ENCODE measurements at regions not wholly inside any gene's neighbourhood (a gene's known extent, or its start where the extent isn't known, plus 50 kb on each side); places are given as distances from the start of the nearest gene placed in this dataset.

DNA sequence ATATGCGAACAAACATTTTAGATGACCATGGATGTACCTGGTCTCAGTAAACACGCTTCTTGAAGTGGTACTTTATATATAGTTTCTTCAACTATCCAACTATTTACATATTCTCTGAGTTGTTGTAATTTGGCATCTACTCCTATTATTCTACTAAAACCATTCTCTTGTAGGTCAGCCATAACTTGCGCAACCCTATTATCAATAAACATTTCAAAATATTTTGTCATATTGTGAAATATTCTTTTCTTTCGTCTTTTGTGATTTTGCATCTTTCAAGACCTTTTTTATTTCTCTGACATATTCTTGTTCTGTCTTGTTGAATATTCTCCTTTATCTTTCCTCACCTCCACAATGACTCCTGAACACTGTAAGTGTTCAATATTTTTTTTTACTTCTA, 753.3 kb downstream of the NXPH1 start:
- H3K4me1 ChIP-seq = no peaks in the 10 kb centered on the region
- H3K27me3 ChIP-seq = no peaks in the 10 kb centered on the region
- TF ChIP-seq, protein P1, sequence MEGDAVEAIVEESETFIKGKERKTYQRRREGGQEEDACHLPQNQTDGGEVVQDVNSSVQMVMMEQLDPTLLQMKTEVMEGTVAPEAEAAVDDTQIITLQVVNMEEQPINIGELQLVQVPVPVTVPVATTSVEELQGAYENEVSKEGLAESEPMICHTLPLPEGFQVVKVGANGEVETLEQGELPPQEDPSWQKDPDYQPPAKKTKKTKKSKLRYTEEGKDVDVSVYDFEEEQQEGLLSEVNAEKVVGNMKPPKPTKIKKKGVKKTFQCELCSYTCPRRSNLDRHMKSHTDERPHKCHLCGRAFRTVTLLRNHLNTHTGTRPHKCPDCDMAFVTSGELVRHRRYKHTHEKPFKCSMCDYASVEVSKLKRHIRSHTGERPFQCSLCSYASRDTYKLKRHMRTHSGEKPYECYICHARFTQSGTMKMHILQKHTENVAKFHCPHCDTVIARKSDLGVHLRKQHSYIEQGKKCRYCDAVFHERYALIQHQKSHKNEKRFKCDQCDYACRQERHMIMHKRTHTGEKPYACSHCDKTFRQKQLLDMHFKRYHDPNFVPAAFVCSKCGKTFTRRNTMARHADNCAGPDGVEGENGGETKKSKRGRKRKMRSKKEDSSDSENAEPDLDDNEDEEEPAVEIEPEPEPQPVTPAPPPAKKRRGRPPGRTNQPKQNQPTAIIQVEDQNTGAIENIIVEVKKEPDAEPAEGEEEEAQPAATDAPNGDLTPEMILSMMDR (IDR thresholded peaks at IDR 0.05) = no peak
- H3K27ac ChIP-seq = no peak overlapping the region
- no peak for DNase-seq (ENCODE audit: low spot score)
- H3K9me3 ChIP-seq = no peaks in the 10 kb centered on the region
- no peak overlapping the region for H3K4me3 ChIP-seq
- H3K36me3 ChIP-seq = no peaks in the 10 kb centered on the region

DNA sequence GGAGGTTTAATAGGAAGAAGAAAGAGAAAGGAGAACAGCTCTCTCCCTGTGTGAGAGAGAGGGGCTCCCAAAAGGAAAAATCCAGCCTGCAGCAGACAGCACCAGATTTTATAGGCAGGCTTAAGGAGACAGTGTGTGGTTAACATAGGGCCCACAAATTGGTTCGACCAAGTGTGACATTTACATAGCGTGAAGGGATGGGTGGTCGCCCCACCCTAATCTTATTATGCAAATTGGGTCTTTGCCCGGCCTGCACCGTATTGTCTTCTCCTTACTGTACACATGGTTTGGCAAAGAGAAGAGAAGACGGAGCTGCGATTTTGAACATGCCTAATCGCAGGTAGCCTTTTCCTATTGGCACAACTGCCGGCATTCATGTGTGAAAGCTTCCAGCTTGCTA, 756.3 kb downstream of the NXPH1 start:
- no peak for DNase-seq (ENCODE audit: low spot score)
- TF ChIP-seq, protein P1 (IDR thresholded peaks at IDR 0.05) = no peak
- no peaks in the 10 kb centered on the region for H3K9me3 ChIP-seq

DNA sequence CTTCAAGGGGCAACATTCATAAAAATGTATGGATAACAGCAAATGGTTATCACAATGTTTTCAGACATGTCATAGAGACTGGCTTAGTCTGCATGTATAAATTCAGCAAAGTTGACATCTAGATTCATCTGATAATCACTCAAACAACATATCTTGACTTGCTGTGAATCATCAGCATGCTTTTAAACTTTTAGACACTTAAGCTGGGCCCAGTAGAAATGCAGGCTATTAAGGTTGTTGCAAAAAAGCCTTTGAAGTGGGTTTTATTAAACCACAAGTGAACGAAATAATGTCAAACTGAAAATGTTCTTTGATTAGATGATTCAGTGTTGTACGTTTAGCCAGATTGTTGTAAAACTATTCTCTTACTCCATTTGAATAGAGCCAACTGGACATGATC, 759.6 kb downstream of the NXPH1 start:
- TF ChIP-seq, protein P1 (IDR thresholded peaks at IDR 0.05) = no peak
- no peaks in the 10 kb centered on the region for H3K27me3 ChIP-seq
- DNase-seq (ENCODE audit: low spot score) = no peak
- H3K4me3 ChIP-seq = no peak overlapping the region
- no peaks in the 10 kb centered on the region for H3K36me3 ChIP-seq
- no peaks in the 10 kb centered on the region for H3K9me3 ChIP-seq
- no peak overlapping the region for H3K27ac ChIP-seq
- no peaks in the 10 kb centered on the region for H3K4me1 ChIP-seq

More for the DNA sequence above, 756.3 kb downstream of the NXPH1 start:
- Histone ChIP-seq H3K36me3 (no peaks in the 10 kb centered on the region), H3K27ac (no peak overlapping the region), H3K4me1 (no peaks in the 10 kb centered on the region), H3K4me3 (no peak overlapping the region), H3K27me3 (no peaks in the 10 kb centered on the region)

DNA sequence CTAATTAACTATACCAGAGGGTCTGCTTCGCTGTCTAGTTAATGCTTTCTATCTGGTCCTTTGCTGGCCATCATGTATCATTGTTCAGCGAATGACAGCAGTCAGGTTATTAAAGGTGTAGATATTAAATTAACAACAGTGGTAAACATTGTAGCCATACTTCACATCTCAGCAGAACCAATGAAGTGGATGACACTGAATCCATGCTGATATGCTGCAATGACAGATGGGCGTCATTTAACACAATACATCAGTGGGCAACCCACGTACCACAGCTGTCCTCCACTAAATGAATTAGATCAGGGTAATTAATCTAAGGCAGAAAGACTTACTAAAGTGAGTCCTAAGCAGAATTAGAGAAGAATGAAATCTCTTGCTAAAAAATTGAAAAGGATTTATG, 767.2 kb downstream of the NXPH1 start:
- TF ChIP-seq, protein P1 (IDR thresholded peaks at IDR 0.05) = no peak
- H3K4me1 ChIP-seq = no peaks in the 10 kb centered on the region
- H3K27ac ChIP-seq = no peak overlapping the region
- no peaks in the 10 kb centered on the region for H3K27me3 ChIP-seq
- H3K36me3 ChIP-seq = no peaks in the 10 kb centered on the region
- DNase-seq (ENCODE audit: low spot score) = no peak
- H3K4me3 ChIP-seq = no peak overlapping the region
- no peaks in the 10 kb centered on the region for H3K9me3 ChIP-seq

DNA sequence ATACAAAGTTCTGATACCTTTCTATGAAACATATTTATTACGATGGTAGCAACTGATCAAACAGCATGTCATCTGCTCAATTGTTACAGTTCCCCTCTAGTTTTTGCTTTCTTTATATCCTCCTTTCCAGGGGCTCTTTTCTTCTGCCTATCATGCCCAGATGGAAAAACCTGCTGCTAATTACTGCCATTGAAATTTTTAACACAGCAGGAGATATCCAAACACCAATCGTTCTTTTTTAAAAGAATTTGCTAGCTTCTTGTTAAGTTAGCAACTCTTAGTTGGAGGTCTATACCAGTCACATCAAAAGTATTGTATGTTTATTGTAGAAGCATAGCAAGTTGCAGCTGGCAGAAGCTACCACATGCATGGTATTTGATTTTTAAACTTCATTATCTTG, 768.5 kb downstream of the NXPH1 start:
- Histone ChIP-seq H3K27ac (no peak overlapping the region), H3K9me3 (no peaks in the 10 kb centered on the region), H3K4me1 (no peaks in the 10 kb centered on the region), H3K36me3 (no peaks in the 10 kb centered on the region), H3K4me3 (no peak overlapping the region), H3K27me3 (no peaks in the 10 kb centered on the region)
- TF ChIP-seq, protein P1 (IDR thresholded peaks at IDR 0.05) = no peak
- DNase-seq (ENCODE audit: low spot score) = no peak

DNA sequence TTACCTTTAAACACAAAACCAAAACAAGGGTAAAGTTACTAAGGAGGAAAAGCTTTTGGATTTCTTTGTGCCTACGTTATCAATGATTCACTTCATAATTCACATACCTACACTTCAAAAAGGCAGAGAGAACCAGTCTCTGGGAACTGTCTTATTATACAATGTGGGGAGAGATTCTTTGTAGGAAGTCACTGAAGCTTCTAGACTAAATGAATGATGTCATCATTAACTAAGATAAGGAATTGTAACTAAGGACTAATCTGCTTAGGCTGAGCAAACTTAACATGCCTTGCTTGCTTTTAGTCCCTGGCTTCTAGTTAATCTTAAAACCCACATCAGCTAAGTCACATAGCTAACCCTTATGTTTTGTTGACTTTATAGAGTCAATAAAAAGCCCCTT, 771.2 kb downstream of the NXPH1 start:
- H3K36me3 ChIP-seq = no peaks in the 10 kb centered on the region

More for the DNA sequence above, 771.2 kb downstream of the NXPH1 start:
- no peak for DNase-seq (ENCODE audit: low spot score)
- Histone ChIP-seq H3K27me3 (no peaks in the 10 kb centered on the region), H3K4me3 (no peak overlapping the region), H3K27ac (no peak overlapping the region), H3K4me1 (no peaks in the 10 kb centered on the region), H3K9me3 (no peaks in the 10 kb centered on the region)
- TF ChIP-seq, protein P1 (IDR thresholded peaks at IDR 0.05) = no peak

Data from right atrium auricular region (tissue), 2 donors.